ENCODE measurements at regions not wholly inside any gene's neighbourhood (a gene's known extent, or its start where the extent isn't known, plus 50 kb on each side); places are given as distances from the start of the nearest gene placed in this dataset.

DNA sequence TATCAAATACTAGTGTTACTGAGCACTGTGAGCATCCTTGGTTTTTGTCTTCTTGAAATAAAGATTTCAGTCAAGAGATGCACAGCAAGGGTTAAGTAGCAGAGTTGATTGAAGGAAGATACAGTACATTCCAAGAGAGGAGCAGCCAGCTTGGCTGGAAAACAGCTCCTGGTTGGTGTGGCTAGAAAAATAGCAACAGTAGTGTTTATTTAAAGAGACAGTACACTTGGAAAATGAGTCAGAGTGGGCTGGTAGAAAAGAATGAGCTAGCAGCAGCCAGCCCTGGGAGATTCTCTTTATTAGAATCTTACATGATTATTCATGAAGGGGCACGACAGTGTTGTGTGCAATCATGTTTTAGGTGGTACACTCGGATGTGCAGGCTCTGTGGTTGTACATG, 1016.4 kb upstream of the SORCS1 start:
- H3K14ac ChIP-seq (ENCODE audit: insufficient read length): no peak overlapping the region
- no peak overlapping the region for H3K4ac ChIP-seq (replicated peaks; ENCODE audit: insufficient read length, low read depth, low read length)
- ChIA-PET POLR2A (ENCODE audit: partially characterized antibody) (no interaction called here), CTCF (ENCODE audit: partially characterized antibody) (interaction anchor here (1.2 kb wide), 1 partner anchor 24 kb away, joined by 4 read pairs; no protein-coding TSS in a partner anchor)
- no peaks in the 10 kb centered on the region for H3K23me2 ChIP-seq (ENCODE audit: low read depth, low read length)
- H4K5ac ChIP-seq (ENCODE audit: insufficient read length, low read depth, low read length): no peak overlapping the region
- H3K79me2 ChIP-seq (ENCODE audit: control insufficient read depth in 1 of 2, insufficient read depth in 2 of 2, low read length in 2 of 2): no peaks in the 10 kb centered on the region
- no peak overlapping the region for H2BK5ac ChIP-seq (ENCODE audit: low read depth, low read length)
- H3K27ac ChIP-seq (ENCODE audit: low read depth, low read length): no peak overlapping the region
- no peaks in the 10 kb centered on the region for H3K4me1 ChIP-seq (replicated peaks in 1 of 4; ENCODE audit: control insufficient read depth in 3 of 4, insufficient read depth in 4 of 4, low read length in 3 of 4)
- no peak overlapping the region for H3K4me3 ChIP-seq (ENCODE audit: extremely low read depth in 1 of 4, insufficient read depth in 2 of 4, low read depth in 3 of 4, low read length in 4 of 4)
- H3K27me3 ChIP-seq (replicated peaks in 1 of 4; ENCODE audit: control insufficient read depth in 3 of 4, extremely low read depth in 1 of 4, insufficient read depth in 3 of 4, low read length in 3 of 4): no peaks in the 10 kb centered on the region
- H3K36me3 ChIP-seq (ENCODE audit: control insufficient read depth in 2 of 4, insufficient read depth in 4 of 4, low read length in 3 of 4): no peaks in the 10 kb centered on the region
- no peak overlapping the region for H2AFZ ChIP-seq (ENCODE audit: low read length)
- no peak overlapping the region for H3K56ac ChIP-seq (replicated peaks; ENCODE audit: insufficient read length, low read depth, low read length)
- H2BK120ac ChIP-seq (replicated peaks; ENCODE audit: low read depth, low read length): no peak overlapping the region
- no peak overlapping the region for H3K9ac ChIP-seq (replicated peaks in 1 of 4; ENCODE audit: extremely low read depth in 1 of 4, low read depth in 3 of 4, low read length in 3 of 4)
- H3K9me3 ChIP-seq (ENCODE audit: insufficient read depth in 2 of 2, low read depth in 1 of 2, low read length in 1 of 2): no peaks in the 10 kb centered on the region
- H4K20me1 ChIP-seq (replicated peaks in 1 of 2; ENCODE audit: control insufficient read depth in 1 of 2, insufficient read depth in 2 of 2, low read length in 2 of 2): no peaks in the 10 kb centered on the region
- DNase-seq (ENCODE audit: low read depth in 1 of 2, low spot score in 2 of 2) (no peak), FAIRE-seq (no peak)
- no peak overlapping the region for H4K91ac ChIP-seq (replicated peaks; ENCODE audit: insufficient read length, low read length)
- H2BK20ac ChIP-seq (ENCODE audit: low read length): no peak overlapping the region
- H3K4me2 ChIP-seq (ENCODE audit: insufficient read depth in 1 of 2, low read depth in 2 of 2, low read length in 2 of 2): no peak overlapping the region
- no peak overlapping the region for H2BK15ac ChIP-seq (ENCODE audit: low read length)
- H2AK5ac ChIP-seq (ENCODE audit: low read depth, low read length): no peak overlapping the region
- no peak overlapping the region for H2BK12ac ChIP-seq (ENCODE audit: low read depth, low read length)
- H3K18ac ChIP-seq (ENCODE audit: extremely low read depth, low read length): no peak overlapping the region
- H4K8ac ChIP-seq (ENCODE audit: extremely low read depth, insufficient read depth, low read length): no peak overlapping the region
- H3K79me1 ChIP-seq (ENCODE audit: low read depth, low read length): no peaks in the 10 kb centered on the region
- no peak overlapping the region for H3K23ac ChIP-seq (ENCODE audit: insufficient read length)
- WGBS, 2 experiments (ENCODE audit: extremely low coverage in 1 of 2, insufficient coverage in 1 of 2, insufficient read length in 1 of 2, insufficient replicate concordance in 2 of 2, low coverage in 1 of 2, low lambda C conversion rate in 2 of 2, missing lambda C conversion rate in 1 of 2): 92% methylated on average over 2 of the region's 2 CpGs; no CpG with 5 or more reads in 1 of the 2 experiments
- TF ChIP-seq, protein P1, sequence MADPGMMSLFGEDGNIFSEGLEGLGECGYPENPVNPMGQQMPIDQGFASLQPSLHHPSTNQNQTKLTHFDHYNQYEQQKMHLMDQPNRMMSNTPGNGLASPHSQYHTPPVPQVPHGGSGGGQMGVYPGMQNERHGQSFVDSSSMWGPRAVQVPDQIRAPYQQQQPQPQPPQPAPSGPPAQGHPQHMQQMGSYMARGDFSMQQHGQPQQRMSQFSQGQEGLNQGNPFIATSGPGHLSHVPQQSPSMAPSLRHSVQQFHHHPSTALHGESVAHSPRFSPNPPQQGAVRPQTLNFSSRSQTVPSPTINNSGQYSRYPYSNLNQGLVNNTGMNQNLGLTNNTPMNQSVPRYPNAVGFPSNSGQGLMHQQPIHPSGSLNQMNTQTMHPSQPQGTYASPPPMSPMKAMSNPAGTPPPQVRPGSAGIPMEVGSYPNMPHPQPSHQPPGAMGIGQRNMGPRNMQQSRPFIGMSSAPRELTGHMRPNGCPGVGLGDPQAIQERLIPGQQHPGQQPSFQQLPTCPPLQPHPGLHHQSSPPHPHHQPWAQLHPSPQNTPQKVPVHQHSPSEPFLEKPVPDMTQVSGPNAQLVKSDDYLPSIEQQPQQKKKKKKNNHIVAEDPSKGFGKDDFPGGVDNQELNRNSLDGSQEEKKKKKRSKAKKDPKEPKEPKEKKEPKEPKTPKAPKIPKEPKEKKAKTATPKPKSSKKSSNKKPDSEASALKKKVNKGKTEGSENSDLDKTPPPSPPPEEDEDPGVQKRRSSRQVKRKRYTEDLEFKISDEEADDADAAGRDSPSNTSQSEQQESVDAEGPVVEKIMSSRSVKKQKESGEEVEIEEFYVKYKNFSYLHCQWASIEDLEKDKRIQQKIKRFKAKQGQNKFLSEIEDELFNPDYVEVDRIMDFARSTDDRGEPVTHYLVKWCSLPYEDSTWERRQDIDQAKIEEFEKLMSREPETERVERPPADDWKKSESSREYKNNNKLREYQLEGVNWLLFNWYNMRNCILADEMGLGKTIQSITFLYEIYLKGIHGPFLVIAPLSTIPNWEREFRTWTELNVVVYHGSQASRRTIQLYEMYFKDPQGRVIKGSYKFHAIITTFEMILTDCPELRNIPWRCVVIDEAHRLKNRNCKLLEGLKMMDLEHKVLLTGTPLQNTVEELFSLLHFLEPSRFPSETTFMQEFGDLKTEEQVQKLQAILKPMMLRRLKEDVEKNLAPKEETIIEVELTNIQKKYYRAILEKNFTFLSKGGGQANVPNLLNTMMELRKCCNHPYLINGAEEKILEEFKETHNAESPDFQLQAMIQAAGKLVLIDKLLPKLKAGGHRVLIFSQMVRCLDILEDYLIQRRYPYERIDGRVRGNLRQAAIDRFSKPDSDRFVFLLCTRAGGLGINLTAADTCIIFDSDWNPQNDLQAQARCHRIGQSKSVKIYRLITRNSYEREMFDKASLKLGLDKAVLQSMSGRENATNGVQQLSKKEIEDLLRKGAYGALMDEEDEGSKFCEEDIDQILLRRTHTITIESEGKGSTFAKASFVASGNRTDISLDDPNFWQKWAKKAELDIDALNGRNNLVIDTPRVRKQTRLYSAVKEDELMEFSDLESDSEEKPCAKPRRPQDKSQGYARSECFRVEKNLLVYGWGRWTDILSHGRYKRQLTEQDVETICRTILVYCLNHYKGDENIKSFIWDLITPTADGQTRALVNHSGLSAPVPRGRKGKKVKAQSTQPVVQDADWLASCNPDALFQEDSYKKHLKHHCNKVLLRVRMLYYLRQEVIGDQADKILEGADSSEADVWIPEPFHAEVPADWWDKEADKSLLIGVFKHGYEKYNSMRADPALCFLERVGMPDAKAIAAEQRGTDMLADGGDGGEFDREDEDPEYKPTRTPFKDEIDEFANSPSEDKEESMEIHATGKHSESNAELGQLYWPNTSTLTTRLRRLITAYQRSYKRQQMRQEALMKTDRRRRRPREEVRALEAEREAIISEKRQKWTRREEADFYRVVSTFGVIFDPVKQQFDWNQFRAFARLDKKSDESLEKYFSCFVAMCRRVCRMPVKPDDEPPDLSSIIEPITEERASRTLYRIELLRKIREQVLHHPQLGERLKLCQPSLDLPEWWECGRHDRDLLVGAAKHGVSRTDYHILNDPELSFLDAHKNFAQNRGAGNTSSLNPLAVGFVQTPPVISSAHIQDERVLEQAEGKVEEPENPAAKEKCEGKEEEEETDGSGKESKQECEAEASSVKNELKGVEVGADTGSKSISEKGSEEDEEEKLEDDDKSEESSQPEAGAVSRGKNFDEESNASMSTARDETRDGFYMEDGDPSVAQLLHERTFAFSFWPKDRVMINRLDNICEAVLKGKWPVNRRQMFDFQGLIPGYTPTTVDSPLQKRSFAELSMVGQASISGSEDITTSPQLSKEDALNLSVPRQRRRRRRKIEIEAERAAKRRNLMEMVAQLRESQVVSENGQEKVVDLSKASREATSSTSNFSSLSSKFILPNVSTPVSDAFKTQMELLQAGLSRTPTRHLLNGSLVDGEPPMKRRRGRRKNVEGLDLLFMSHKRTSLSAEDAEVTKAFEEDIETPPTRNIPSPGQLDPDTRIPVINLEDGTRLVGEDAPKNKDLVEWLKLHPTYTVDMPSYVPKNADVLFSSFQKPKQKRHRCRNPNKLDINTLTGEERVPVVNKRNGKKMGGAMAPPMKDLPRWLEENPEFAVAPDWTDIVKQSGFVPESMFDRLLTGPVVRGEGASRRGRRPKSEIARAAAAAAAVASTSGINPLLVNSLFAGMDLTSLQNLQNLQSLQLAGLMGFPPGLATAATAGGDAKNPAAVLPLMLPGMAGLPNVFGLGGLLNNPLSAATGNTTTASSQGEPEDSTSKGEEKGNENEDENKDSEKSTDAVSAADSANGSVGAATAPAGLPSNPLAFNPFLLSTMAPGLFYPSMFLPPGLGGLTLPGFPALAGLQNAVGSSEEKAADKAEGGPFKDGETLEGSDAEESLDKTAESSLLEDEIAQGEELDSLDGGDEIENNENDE (IDR thresholded peaks at IDR 0.05; ENCODE audit: insufficient replicate concordance, low read length): no peak
